ENCODE measurements at regions not wholly inside any gene's neighbourhood (a gene's known extent, or its start where the extent isn't known, plus 50 kb on each side); places are given as distances from the start of the nearest gene placed in this dataset.

DNA sequence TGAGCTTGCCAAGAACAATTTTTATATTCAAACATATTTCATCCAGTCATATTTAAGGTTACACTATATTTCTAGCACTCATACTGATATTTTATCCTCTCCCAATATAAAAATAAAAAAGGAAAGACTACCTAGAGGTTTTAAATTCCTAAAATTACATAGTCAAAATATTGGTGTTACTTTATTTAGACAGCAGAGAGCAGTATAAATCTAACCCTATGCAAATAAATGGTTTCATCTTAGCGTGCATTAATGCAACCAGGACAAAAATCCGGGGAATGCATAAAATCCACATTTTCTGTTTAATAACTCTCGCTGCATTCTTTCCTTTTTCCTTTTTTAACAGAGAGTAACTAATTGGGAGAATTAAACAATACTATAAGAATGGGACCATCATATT, 1447.4 kb upstream of the ALCAM start:
- Histone ChIP-seq H3K27me3 (replicated peaks in 1 of 2; ENCODE audit: control insufficient read depth in 2 of 2, insufficient read depth in 2 of 2, low read length in 1 of 2) (no peaks in the 10 kb centered on the region), H3K9me3 (replicated peaks; ENCODE audit: control insufficient read depth, insufficient read depth, low read length) (no peaks in the 10 kb centered on the region), H3K4me1 (ENCODE audit: control insufficient read depth, insufficient read depth, low read length) (no peaks in the 10 kb centered on the region), H3K9ac (ENCODE audit: control insufficient read depth, insufficient read depth, low read length) (no peak overlapping the region), H2AFZ (ENCODE audit: control insufficient read depth, low read depth, low read length) (no peak overlapping the region), H4K20me1 (ENCODE audit: control insufficient read depth, insufficient read depth) (no peaks in the 10 kb centered on the region), H3K79me2 (ENCODE audit: control insufficient read depth, insufficient read depth, low read length) (no peaks in the 10 kb centered on the region), H3K27ac (ENCODE audit: control insufficient read depth, insufficient read depth) (no peak overlapping the region), H3K4me2 (ENCODE audit: control insufficient read depth, insufficient read depth) (no peak overlapping the region), H3K4me3 (no peak overlapping the region), H3K36me3 (ENCODE audit: control insufficient read depth in 2 of 2, insufficient read depth in 2 of 2, low read length in 1 of 2) (no peaks in the 10 kb centered on the region)
- ATAC-seq, result no peak
- CTCF ChIA-PET, result interaction anchor here (0.6 to 1.0 kb wide), 4 partner anchors 10 to 466 kb away, joined by 3 read pairs; no protein-coding TSS in a partner anchor
- intact Hi-C loops (cut with micrococcal nuclease; ENCODE audit: unreplicated experiment) (no loop called here), in situ Hi-C loops (cut with MboI) (no loop called here)
- RAD21 ChIA-PET (ENCODE audit: unreplicated experiment), result interaction anchor here (0.7 to 1.2 kb wide), 2 partner anchors 31 to 57 kb away, joined by 3 to 4 read pairs; no protein-coding TSS in a partner anchor
- WGBS (ENCODE audit: insufficient coverage, insufficient replicate concordance, low lambda C conversion rate, missing lambda C conversion rate), result 26% methylated on average over 3 of the region's 3 CpGs
- POLR2A ChIA-PET, result no interaction called here
- BruUV-seq (replicated peaks), result no TSS peak
- TF ChIP-seq, protein P1, sequence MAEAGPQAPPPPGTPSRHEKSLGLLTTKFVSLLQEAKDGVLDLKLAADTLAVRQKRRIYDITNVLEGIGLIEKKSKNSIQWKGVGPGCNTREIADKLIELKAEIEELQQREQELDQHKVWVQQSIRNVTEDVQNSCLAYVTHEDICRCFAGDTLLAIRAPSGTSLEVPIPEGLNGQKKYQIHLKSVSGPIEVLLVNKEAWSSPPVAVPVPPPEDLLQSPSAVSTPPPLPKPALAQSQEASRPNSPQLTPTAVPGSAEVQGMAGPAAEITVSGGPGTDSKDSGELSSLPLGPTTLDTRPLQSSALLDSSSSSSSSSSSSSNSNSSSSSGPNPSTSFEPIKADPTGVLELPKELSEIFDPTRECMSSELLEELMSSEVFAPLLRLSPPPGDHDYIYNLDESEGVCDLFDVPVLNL (IDR thresholded peaks at IDR 0.05; ENCODE audit: low read depth, low read length), result no peak
- TF ChIP-seq, protein P2, sequence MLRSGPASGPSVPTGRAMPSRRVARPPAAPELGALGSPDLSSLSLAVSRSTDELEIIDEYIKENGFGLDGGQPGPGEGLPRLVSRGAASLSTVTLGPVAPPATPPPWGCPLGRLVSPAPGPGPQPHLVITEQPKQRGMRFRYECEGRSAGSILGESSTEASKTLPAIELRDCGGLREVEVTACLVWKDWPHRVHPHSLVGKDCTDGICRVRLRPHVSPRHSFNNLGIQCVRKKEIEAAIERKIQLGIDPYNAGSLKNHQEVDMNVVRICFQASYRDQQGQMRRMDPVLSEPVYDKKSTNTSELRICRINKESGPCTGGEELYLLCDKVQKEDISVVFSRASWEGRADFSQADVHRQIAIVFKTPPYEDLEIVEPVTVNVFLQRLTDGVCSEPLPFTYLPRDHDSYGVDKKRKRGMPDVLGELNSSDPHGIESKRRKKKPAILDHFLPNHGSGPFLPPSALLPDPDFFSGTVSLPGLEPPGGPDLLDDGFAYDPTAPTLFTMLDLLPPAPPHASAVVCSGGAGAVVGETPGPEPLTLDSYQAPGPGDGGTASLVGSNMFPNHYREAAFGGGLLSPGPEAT (IDR thresholded peaks at IDR 0.05; ENCODE audit: low read depth), result no peak
- no peak for TF ChIP-seq HDGF (IDR thresholded peaks at IDR 0.05)
- TF ChIP-seq IKZF2 (IDR thresholded peaks at IDR 0.05), result no peak
- no peak for TF ChIP-seq BHLHE40 (IDR thresholded peaks at IDR 0.05; ENCODE audit: borderline replicate concordance in 1 of 2, low read depth in 2 of 2, low read length in 1 of 2)
- TF ChIP-seq, protein P3, sequence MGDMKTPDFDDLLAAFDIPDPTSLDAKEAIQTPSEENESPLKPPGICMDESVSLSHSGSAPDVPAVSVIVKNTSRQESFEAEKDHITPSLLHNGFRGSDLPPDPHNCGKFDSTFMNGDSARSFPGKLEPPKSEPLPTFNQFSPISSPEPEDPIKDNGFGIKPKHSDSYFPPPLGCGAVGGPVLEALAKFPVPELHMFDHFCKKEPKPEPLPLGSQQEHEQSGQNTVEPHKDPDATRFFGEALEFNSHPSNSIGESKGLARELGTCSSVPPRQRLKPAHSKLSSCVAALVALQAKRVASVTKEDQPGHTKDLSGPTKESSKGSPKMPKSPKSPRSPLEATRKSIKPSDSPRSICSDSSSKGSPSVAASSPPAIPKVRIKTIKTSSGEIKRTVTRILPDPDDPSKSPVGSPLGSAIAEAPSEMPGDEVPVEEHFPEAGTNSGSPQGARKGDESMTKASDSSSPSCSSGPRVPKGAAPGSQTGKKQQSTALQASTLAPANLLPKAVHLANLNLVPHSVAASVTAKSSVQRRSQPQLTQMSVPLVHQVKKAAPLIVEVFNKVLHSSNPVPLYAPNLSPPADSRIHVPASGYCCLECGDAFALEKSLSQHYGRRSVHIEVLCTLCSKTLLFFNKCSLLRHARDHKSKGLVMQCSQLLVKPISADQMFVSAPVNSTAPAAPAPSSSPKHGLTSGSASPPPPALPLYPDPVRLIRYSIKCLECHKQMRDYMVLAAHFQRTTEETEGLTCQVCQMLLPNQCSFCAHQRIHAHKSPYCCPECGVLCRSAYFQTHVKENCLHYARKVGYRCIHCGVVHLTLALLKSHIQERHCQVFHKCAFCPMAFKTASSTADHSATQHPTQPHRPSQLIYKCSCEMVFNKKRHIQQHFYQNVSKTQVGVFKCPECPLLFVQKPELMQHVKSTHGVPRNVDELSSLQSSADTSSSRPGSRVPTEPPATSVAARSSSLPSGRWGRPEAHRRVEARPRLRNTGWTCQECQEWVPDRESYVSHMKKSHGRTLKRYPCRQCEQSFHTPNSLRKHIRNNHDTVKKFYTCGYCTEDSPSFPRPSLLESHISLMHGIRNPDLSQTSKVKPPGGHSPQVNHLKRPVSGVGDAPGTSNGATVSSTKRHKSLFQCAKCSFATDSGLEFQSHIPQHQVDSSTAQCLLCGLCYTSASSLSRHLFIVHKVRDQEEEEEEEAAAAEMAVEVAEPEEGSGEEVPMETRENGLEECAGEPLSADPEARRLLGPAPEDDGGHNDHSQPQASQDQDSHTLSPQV (IDR thresholded peaks at IDR 0.05), result no peak
- TF ChIP-seq ASH2L (IDR thresholded peaks at IDR 0.05; ENCODE audit: borderline replicate concordance, low read depth), result no peak
- TF ChIP-seq CHD4 (IDR thresholded peaks at IDR 0.05), result no peak
- SMC1A ChIA-PET (ENCODE audit: uncharacterized antibody, unreplicated experiment), result interaction anchor here (0.6 to 0.9 kb wide), 2 partner anchors 76 to 919 kb away, joined by 3 read pairs; no protein-coding TSS in a partner anchor
- DNase-seq (ENCODE audit: low read depth, low spot score), result no peak
- FAIRE-seq, result no peak
